RPMI7951 (cell line): ENCODE measurements at regions not wholly inside any gene's neighbourhood (a gene's known extent, or its start where the extent isn't known, plus 50 kb on each side); places are given as distances from the start of the nearest gene placed in this dataset.
"Not testable (repeated sequence)": the region's sequence is repeated elsewhere in the genome, so short reads cannot be mapped to it uniquely, and the experiment has no call there.

Experiments
- DNase-seq: peaks from one replicate; pipeline ENCODE4 v3.0.0-alpha.2; 2012; ENCODE audit warnings: low read depth

GRCh38 chr10:57168611-57169240 is 807.7 kb upstream of the ZWINT start:
- DNase-seq: peak; percentile 37

DNA sequence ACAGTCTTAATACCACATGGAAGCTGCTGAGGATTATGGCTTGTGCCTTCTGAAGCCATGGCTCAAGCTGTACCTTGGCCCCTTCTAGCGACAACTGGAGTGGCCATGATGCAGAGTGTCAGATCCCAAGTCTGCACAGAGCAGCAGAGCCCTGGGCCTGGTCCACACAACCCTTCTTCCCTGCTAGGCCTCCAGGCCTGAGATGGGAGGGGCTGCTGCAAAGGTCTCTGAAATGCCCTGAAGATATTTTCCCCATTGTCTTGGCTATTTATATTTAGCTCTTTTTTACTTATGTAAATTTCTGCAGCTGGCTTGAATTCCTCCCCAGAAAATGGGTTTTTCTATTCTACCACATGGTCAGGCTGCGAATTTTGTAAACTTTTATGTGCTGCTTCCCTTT is 804.6 kb upstream of the ZWINT start:
- DNase-seq: no peak

- no peak for DNase-seq
Observed at GRCh38 chr10:57162231-57162630, 801.2 kb upstream of the ZWINT start.

DNA sequence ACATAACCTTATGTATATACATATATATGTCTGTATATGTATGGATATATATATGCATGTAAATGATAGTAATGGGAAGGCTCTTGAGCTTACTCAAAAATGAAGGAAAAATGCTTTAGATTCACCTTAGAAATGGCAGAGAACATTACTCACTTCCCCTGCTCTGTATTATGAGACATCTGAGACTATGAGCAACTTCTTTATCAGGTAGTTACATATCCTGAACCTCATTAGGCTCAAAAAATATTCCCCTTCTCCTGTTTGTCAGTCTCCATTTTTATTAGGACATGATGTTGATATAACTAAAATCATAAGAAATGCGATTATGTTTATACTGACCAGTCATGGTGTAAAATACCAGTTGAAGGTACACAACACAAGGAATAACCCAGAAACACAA is 800.1 kb upstream of the ZWINT start:
- DNase-seq: no peak

- no peak for DNase-seq
Observed at GRCh38 chr10:57145548-57145947, 784.5 kb upstream of the ZWINT start.

DNA sequence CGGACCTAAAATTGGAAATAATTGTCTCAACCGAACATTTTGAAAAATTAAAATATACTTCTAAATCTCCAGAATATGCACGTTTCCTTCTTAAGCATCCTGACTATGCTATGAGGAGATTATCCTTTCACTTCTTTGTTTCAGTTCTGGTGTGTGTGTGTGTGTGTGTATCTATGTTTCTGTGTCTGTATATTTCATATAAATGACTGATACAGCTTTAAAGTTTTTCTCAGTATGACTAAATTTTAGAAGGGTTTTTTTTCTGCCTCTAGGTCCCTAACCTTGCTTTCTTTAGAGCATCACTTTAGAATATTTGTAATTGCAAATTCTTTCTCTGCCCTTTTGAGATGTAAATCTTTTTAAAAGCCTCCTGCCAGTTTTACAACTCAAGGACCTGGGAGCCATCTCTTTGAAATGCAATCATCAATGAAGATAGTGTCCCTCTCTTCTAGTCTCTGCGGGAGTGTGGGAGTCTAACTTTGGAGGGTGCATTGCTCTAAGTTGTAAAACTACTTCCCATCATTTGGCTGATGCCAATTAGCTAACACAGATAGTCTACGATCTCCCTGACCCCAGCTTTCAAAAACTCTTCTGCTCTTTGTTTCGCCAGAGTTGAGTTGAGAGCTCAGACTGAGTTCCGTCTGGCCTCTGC is 782.0 kb upstream of the ZWINT start:
- DNase-seq: no peak

- DNase-seq: no peak
Observed at GRCh38 chr10:57141708-57142107, 780.6 kb upstream of the ZWINT start.

DNA sequence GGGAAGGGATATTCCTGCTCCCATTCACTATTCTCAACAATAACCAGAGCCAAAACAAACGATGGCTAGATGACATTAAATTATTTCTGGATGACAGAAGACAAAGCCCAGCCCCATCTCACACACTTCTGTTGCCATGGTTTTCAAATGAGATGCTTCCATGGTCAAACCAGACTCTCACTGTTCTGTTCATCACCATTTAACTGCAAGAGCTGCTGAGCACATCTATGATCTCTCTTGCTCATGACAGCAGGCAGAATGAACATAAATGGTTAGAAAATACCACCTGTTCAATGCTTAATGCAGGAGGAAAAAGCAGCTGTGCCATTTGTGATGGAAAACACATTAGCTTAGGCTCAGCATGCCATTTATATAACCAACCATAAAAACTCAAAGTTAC is 758.6 kb upstream of the ZWINT start:
- no peak for DNase-seq

GRCh38 chr10:57113545-57113944 is 752.5 kb upstream of the ZWINT start:
- DNase-seq: no peak

- DNase-seq: no peak
Observed at GRCh38 chr10:57102236-57102635, 741.2 kb upstream of the ZWINT start.

DNA sequence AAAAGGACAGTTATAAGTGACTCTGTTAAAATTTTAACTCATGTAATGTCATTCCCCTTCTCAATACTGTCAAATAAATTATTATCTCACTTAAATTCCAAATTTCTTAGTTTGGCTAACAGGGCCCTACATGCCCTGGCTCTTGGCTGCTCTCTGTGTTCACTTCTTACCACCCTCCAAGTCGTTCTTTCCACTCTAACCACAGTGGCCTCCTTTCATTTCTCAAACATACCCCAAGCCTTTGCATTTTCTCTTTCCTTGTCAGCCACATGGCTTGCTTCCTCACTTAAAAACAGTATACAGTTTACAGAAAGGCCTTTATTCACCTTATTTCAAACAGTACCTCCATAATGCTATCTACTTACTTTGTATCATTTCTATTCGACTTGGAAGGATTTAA is 737.1 kb upstream of the ZWINT start:
- DNase-seq: no peak

DNA sequence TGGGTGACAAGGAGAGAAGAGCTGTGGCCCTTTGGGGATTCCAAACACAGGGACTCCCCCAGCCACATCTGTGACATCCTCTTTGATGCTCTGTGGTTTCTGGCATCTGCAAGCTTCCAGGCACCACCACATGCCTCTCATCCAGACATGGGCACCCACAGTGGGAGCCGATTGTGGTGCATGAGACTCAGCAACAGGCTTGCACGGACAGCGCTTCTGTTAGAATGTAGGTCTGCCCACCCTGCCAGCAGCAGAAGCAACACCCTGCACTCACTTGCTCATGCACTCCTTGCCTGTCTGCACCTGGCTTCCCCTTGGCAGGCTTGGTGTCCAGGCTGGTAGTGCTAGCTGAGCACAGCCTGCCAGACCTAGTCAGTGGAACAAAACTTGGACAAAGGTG is 735.0 kb upstream of the ZWINT start:
- no peak for DNase-seq

- DNase-seq: no peak
Observed at GRCh38 chr10:57094965-57095364, 733.9 kb upstream of the ZWINT start.

GRCh38 chr10:57094083-57094482 is 733.0 kb upstream of the ZWINT start:
- no peak for DNase-seq

DNA sequence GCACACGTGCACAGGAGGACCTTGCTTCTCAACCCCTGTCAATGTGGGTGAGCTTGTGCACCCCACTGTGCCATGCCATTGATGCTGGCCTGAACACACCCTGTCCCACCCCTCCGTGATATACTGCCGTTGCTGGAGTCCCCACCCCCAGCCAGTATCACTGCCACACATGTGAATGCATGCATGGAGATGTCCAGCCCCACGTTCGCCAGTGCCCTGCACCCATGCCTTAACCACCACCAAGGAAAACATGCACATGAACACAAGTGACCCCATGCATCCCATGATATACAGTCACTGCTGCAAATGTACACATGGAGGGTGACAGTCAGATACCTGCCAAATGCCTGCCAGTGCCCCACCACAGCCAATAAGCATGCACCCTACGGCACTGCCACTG is 692.5 kb upstream of the ZWINT start:
- no peak for DNase-seq

- no peak for DNase-seq
Observed at GRCh38 chr10:57049096-57049495, 688.0 kb upstream of the ZWINT start.

GRCh38 chr10:57038531-57038930 is 677.5 kb upstream of the ZWINT start:
- DNase-seq: no peak

- no peak for DNase-seq
Observed at GRCh38 chr10:57035310-57035709, 674.3 kb upstream of the ZWINT start.

DNA sequence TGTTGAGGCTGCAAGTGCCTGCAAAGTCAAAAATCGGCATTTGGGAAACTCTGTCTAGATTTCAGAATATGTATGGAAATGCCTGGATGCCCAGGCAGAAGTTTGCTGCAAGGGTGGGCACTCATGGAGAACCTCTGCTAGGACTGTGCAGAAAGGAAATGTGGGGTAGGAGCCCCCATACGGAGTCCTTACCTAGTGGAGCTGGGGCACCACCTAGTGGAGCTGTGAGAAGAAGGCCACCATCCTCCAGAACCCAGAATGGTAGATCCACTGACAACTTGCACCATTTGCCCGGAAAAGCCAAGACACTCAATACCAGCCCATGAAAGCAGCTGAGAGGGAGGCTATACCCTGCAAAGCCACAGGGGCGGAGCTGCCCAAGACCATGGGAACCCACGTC is 671.2 kb upstream of the ZWINT start:
- DNase-seq: not testable (repeated sequence)

DNA sequence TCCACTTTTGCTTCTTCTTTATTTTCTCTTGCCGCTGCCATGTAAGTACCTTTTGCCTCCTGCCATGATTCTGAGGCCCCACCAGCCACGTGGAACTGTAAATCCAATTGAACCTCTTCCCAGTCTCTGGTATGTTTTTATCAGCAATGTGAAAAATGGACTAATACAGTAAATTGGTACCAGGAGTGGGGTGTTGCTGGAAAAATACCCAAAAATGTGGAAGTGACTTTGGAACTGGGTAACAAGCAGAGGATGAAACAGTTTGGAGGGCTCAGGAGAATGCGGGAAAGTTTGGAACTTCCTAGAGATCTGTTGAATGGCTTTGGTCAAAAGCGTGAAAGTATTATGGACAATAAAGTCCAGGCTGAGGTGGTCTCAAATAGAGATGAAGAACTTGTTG is 670.3 kb upstream of the ZWINT start:
- DNase-seq: no peak

- DNase-seq: no peak
Observed at GRCh38 chr10:57026307-57026706, 665.2 kb upstream of the ZWINT start.

- DNase-seq: no peak
Observed at GRCh38 chr10:57023626-57024025, 662.6 kb upstream of the ZWINT start.

DNA sequence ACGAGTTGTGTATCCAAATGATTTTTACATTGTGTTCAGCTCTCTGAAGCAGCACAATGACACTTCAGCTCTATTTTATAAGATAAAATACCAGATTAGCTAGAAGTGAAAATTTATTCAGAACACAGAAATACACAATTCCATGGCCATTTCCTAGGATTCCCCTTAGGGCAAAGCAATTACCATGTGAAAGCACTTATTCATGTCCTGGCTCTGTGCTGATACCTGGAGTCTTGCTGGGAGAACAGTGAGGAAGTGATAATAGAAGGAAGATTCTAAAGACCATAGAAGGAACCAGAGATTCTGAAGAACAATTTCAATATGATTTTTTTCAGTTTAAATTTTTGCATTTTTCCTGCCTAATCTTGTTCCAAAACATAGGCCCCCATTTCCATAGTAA is 657.4 kb upstream of the ZWINT start:
- no peak for DNase-seq
